SK-N-SH (cell line): ENCODE measurements at regions not wholly inside any gene's neighbourhood (a gene's known extent, or its start where the extent isn't known, plus 50 kb on each side); places are given as distances from the start of the nearest gene placed in this dataset.

Source experiments
- CTCF ChIA-PET: fragments of 300-600, 350-600 bp; formaldehyde crosslinking; extraction: SDS; loops from one replicate; lab custom pipeline; 2021; lab: Yijun Ruan, JAX
- POLR2A ChIA-PET: fragments of 350-600 bp; sonication (Branson Sonifier 250); formaldehyde crosslinking; extraction: SDS; loops from one replicate; lab custom pipeline; 2020; ENCODE audit warnings: antibody characterized with exemption, inconsistent platforms; lab: Yijun Ruan, JAX
- DNase-seq: peaks from one replicate; pipeline ENCODE4 v3.0.0; 2012
- H2AFZ ChIP-seq: fragments of 200-600 bp; sonication (generic); 2 replicates; pipeline ENCODE4 v1.8.1; 2016; ENCODE audit warnings: antibody characterized with exemption, mild to moderate bottlenecking, low read depth
- H3F3A ChIP-seq: fragments of 200-600 bp; sonication (generic); replicated peaks from 2 replicates; pipeline ENCODE3; 2016; ENCODE audit warnings: antibody characterized with exemption, mild to moderate bottlenecking; ENCODE audit not compliant: insufficient read depth
- H3K27ac ChIP-seq, 2 experiments: fragments of 200-500 bp in 1 of 2; fragments of 200-600 bp in 1 of 2; sonication (Bioruptor generic) in 1 of 2; sonication (generic), shearing (Covaris generic) in 1 of 2; 2 replicates each; pipeline versions ENCODE4 v1.5.1 to v1.6.1; 2014 to 2016; ENCODE audit warnings: low read depth in 2 of 2, inconsistent platforms in 1 of 2, low read length in 1 of 2, mild to moderate bottlenecking in 1 of 2, mixed read lengths in 1 of 2
- H3K27me3 ChIP-seq: fragments of 200-600 bp; sonication (generic), shearing (Covaris generic); 2 replicates; pipeline ENCODE4 v1.6.1; 2016; ENCODE audit warnings: mixed run types; ENCODE audit not compliant: insufficient read depth
- H3K36me3 ChIP-seq, 2 experiments: fragments of 200-500 bp in 1 of 2; fragments of 200-600 bp in 1 of 2; sonication (Bioruptor generic) in 1 of 2; sonication (generic) in 1 of 2; replicated peaks in 1 of 2; 2 replicates each; pipeline versions ENCODE3 to v1.5.1; 2014 to 2016; ENCODE audit warnings: low read length in 1 of 2, mild to moderate bottlenecking in 1 of 2; ENCODE audit not compliant: insufficient read depth in 2 of 2, control insufficient read depth in 1 of 2
- H3K4me1 ChIP-seq, 2 experiments: fragments of 200-500 bp in 1 of 2; fragments of 200-600 bp in 1 of 2; sonication (Bioruptor generic) in 1 of 2; sonication (generic), shearing (Covaris generic) in 1 of 2; 2 replicates each; pipeline versions ENCODE4 v1.5.1 to v1.6.1; 2014 to 2016; ENCODE audit warnings: low read depth in 1 of 2, low read length in 1 of 2, mixed run types in 1 of 2; ENCODE audit not compliant: insufficient read depth in 2 of 2, control insufficient read depth in 1 of 2
- H3K4me2 ChIP-seq: fragments of 200-600 bp; sonication (generic), shearing (Covaris generic); 2 replicates; pipeline ENCODE4 v1.6.1; 2017; ENCODE audit warnings: mixed run types
- H3K4me3 ChIP-seq, 2 experiments: fragments of 200-500 bp in 1 of 2; fragments of 200-600 bp in 1 of 2; sonication (Bioruptor generic) in 1 of 2; sonication (generic), shearing (Covaris generic) in 1 of 2; 2 replicates each; pipeline versions ENCODE4 v1.5.1 to v1.8.1; 2014 to 2016; ENCODE audit warnings: low read depth in 2 of 2, inconsistent platforms in 1 of 2, low read length in 1 of 2, mild to moderate bottlenecking in 1 of 2, mixed read lengths in 1 of 2, moderate library complexity in 1 of 2
- H3K79me2 ChIP-seq: fragments of 200-600 bp; sonication (generic); 2 replicates; pipeline ENCODE4 v1.8.1; 2017; ENCODE audit warnings: mild to moderate bottlenecking; ENCODE audit not compliant: insufficient read depth
- H3K9ac ChIP-seq: fragments of 200-600 bp; sonication (generic); 2 replicates; pipeline ENCODE4 v1.6.1; 2017; ENCODE audit warnings: mixed run types
- H3K9me2 ChIP-seq: fragments of 200-600 bp; sonication (generic); 2 replicates; pipeline ENCODE4 v1.6.1; 2017; ENCODE audit warnings: mixed run types
- H3K9me3 ChIP-seq: fragments of 200-600 bp; sonication (generic); 2 replicates; pipeline ENCODE4 v1.6.1; 2017; ENCODE audit warnings: mixed run types, mild to moderate bottlenecking, moderate library complexity
- H4K20me1 ChIP-seq: fragments of 200-600 bp; sonication (generic); 2 replicates; pipeline ENCODE4 v1.6.1; 2017; ENCODE audit warnings: mild to moderate bottlenecking, mixed run types; ENCODE audit not compliant: insufficient read depth
- CHD2 ChIP-seq: fragments of 150-350 bp; IDR thresholded peaks from 2 replicates; pipeline ENCODE4 v1.6.1; 2018; ENCODE audit warnings: low read length; ENCODE audit not compliant: partially characterized antibody
- ELF1 ChIP-seq: IDR thresholded peaks from 2 replicates; pipeline ENCODE4 v1.4.0; 2012
- JUND ChIP-seq: IDR thresholded peaks from 2 replicates; pipeline ENCODE4 v1.4.0; 2012
- MAX ChIP-seq: IDR thresholded peaks from 2 replicates; pipeline ENCODE4 v1.4.0; 2012; ENCODE audit warnings: low read depth
- NFIC ChIP-seq: IDR thresholded peaks from 2 replicates; pipeline ENCODE4 v1.4.0; 2012; ENCODE audit warnings: borderline replicate concordance
- PBX3 ChIP-seq: IDR thresholded peaks from 2 replicates; pipeline ENCODE4; 2012
- POLR2AphosphoS5 ChIP-seq: IDR thresholded peaks from 2 replicates; pipeline ENCODE4 v1.6.1; 2012; ENCODE audit warnings: low read depth, low read length
- RXRA ChIP-seq: IDR thresholded peaks from 2 replicates; pipeline ENCODE4 v1.4.0; 2012; ENCODE audit warnings: low read depth, mild to moderate bottlenecking, borderline replicate concordance
- SIN3A ChIP-seq: IDR thresholded peaks from 2 replicates; pipeline ENCODE4 v1.6.1; 2012; ENCODE audit warnings: low read depth, mild to moderate bottlenecking, low read length, moderate library complexity, borderline replicate concordance
- TAF1 ChIP-seq: IDR thresholded peaks from 2 replicates; pipeline ENCODE4 v1.6.1; 2012; ENCODE audit warnings: low read depth, mild to moderate bottlenecking, low read length, moderate library complexity, borderline replicate concordance
- USF2 ChIP-seq: fragments of 150-350 bp; IDR thresholded peaks from 2 replicates; pipeline ENCODE4 v1.6.1; 2017; ENCODE audit warnings: antibody characterized with exemption, low read length, low read depth, borderline replicate concordance
- YY1 ChIP-seq: IDR thresholded peaks from 2 replicates; pipeline ENCODE4 v1.4.0; 2012; ENCODE audit warnings: low read depth, mild to moderate bottlenecking
- ZBTB33 ChIP-seq: IDR thresholded peaks from 2 replicates; pipeline ENCODE4 v1.4.0; 2012; ENCODE audit warnings: low read depth, borderline replicate concordance
- WGBS: methylation state at CpG from one replicate; pipeline ENCODE4 v1.1.6; 2017; ENCODE audit warnings: low lambda C conversion rate; 5-methylcytosine and 5-hydroxymethylcytosine counted together

- no peak overlapping the region for H3K27ac ChIP-seq
- POLR2A ChIA-PET = no interaction called here
- no peak overlapping the region for H3K4me3 ChIP-seq
- TF ChIP-seq NFIC (no peak), USF2 (no peak), TAF1 (no peak), CHD2 (no peak), MAX (no peak), SIN3A (no peak), RXRA (no peak), JUND (no peak), YY1 (no peak), PBX3 (no peak), POLR2AphosphoS5 (no peak), ZBTB33 (no peak), ELF1 (no peak)
- no peaks in the 10 kb centered on the region for H4K20me1 ChIP-seq
- H3K79me2 ChIP-seq = no peaks in the 10 kb centered on the region
- H2AFZ ChIP-seq = no peak overlapping the region
- H3K9me2 ChIP-seq = no peaks in the 10 kb centered on the region
- H3K27me3 ChIP-seq = no peaks in the 10 kb centered on the region
- no peak for DNase-seq
- no peak overlapping the region for H3K4me2 ChIP-seq
- no peaks in the 10 kb centered on the region for H3K9me3 ChIP-seq
- H3K9ac ChIP-seq = no peak overlapping the region
- no peaks in the 10 kb centered on the region for H3K36me3 ChIP-seq
- CTCF ChIA-PET = interaction anchor here (0.8 to 1.1 kb wide), 2 partner anchors 17 to 95 kb away, joined by 3 to 4 read pairs; no protein-coding TSS in a partner anchor
- H3F3A ChIP-seq = no peaks in the 10 kb centered on the region
- H3K4me1 ChIP-seq = peaks cover 0 to 2% of the 10 kb centered on the region in 2 experiments; a peak in 1 of 4 replicates
- 77% methylated on average over 2 of the region's 2 CpGs for WGBS
Measured at GRCh38 chr7:33799766-33800165, 105.6 kb upstream of the BMPER start.

- CTCF ChIA-PET = interaction anchor here (1.0 to 1.4 kb wide), 3 partner anchors 87 to 94 kb away, joined by 3 to 4 read pairs (median 4); no protein-coding TSS in a partner anchor
- H3K9me2 ChIP-seq = no peaks in the 10 kb centered on the region
- H3F3A ChIP-seq = peaks cover 7% of the 10 kb centered on the region
- no peaks in the 10 kb centered on the region for H3K27me3 ChIP-seq
- WGBS = 67% methylated on average over 3 of the region's 3 CpGs
- H3K9me3 ChIP-seq = no peaks in the 10 kb centered on the region
- H3K4me1 ChIP-seq = peaks cover 10 to 22% of the 10 kb centered on the region in 2 experiments
- POLR2A ChIA-PET = no interaction called here
- TF ChIP-seq TAF1 = no peak
- no peak overlapping the region for H3K4me2 ChIP-seq
- no peak overlapping the region for H3K27ac ChIP-seq
- H4K20me1 ChIP-seq = no peaks in the 10 kb centered on the region
- H3K9ac ChIP-seq = no peak overlapping the region
- H3K4me3 ChIP-seq = no peak overlapping the region
- no peaks in the 10 kb centered on the region for H3K36me3 ChIP-seq
- H3K79me2 ChIP-seq = no peaks in the 10 kb centered on the region
- no peak overlapping the region for H2AFZ ChIP-seq
- no peak for DNase-seq
Measured at GRCh38 chr7:33802600-33802999, 102.7 kb upstream of the BMPER start.
